ENCODE measurements at regions not wholly inside any gene's neighbourhood (a gene's known extent, or its start where the extent isn't known, plus 50 kb on each side); places are given as distances from the start of the nearest gene placed in this dataset.

DNA sequence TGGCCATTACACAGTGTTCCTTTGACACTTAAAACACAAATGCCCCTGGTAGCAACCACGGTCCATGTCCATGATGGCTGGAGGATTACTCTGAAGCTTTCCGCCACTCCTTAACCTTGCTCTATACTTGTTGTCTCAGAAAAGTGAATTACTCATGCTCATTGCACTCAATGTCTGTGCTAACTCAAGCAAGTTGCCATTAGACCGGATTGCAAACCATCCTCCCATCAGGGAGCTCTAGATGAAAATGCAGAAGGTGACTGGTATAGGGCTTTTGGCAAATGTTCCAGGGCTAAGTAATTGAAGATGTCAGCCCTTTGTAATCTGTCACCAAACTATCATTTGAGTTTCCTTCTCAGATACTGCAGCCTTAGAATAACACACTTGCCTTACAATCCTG lies 1288.3 kb upstream of the B3GALT2 start:
- TF ChIP-seq, protein P1, sequence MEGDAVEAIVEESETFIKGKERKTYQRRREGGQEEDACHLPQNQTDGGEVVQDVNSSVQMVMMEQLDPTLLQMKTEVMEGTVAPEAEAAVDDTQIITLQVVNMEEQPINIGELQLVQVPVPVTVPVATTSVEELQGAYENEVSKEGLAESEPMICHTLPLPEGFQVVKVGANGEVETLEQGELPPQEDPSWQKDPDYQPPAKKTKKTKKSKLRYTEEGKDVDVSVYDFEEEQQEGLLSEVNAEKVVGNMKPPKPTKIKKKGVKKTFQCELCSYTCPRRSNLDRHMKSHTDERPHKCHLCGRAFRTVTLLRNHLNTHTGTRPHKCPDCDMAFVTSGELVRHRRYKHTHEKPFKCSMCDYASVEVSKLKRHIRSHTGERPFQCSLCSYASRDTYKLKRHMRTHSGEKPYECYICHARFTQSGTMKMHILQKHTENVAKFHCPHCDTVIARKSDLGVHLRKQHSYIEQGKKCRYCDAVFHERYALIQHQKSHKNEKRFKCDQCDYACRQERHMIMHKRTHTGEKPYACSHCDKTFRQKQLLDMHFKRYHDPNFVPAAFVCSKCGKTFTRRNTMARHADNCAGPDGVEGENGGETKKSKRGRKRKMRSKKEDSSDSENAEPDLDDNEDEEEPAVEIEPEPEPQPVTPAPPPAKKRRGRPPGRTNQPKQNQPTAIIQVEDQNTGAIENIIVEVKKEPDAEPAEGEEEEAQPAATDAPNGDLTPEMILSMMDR (IDR thresholded peaks at IDR 0.05; ENCODE audit: insufficient read depth, low read length): no peak
- no peak for TF ChIP-seq POLR2AphosphoS5 (IDR thresholded peaks at IDR 0.05; ENCODE audit: low read depth)
- TF ChIP-seq, protein P2, sequence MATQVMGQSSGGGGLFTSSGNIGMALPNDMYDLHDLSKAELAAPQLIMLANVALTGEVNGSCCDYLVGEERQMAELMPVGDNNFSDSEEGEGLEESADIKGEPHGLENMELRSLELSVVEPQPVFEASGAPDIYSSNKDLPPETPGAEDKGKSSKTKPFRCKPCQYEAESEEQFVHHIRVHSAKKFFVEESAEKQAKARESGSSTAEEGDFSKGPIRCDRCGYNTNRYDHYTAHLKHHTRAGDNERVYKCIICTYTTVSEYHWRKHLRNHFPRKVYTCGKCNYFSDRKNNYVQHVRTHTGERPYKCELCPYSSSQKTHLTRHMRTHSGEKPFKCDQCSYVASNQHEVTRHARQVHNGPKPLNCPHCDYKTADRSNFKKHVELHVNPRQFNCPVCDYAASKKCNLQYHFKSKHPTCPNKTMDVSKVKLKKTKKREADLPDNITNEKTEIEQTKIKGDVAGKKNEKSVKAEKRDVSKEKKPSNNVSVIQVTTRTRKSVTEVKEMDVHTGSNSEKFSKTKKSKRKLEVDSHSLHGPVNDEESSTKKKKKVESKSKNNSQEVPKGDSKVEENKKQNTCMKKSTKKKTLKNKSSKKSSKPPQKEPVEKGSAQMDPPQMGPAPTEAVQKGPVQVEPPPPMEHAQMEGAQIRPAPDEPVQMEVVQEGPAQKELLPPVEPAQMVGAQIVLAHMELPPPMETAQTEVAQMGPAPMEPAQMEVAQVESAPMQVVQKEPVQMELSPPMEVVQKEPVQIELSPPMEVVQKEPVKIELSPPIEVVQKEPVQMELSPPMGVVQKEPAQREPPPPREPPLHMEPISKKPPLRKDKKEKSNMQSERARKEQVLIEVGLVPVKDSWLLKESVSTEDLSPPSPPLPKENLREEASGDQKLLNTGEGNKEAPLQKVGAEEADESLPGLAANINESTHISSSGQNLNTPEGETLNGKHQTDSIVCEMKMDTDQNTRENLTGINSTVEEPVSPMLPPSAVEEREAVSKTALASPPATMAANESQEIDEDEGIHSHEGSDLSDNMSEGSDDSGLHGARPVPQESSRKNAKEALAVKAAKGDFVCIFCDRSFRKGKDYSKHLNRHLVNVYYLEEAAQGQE (IDR thresholded peaks at IDR 0.05; ENCODE audit: insufficient replicate concordance, low read depth): no peak

All from HL-60 (cell line).